ENCODE measurements at regions not wholly inside any gene's neighbourhood (a gene's known extent, or its start where the extent isn't known, plus 50 kb on each side); places are given as distances from the start of the nearest gene placed in this dataset.
A peak's percentile ranks its signal among the peaks of the same experiment; 100 is the strongest.

GRCh38 chr6:43990627-43991619 is 136.3 kb downstream of the MRPL14 start:
- H3K9me2 ChIP-seq (replicated peaks; ENCODE audit: insufficient read depth), result no peaks in the 10 kb centered on the region
- H3K27ac ChIP-seq, result peak overlapping the region; percentile 81
- 44% methylated on average over 17 of the region's 18 CpGs for WGBS (ENCODE audit: low lambda C conversion rate, missing lambda C conversion rate)
- TF ChIP-seq CTCF (IDR thresholded peaks at IDR 0.05; ENCODE audit: poor library complexity) (no peak), EZH2 (IDR thresholded peaks at IDR 0.05; ENCODE audit: borderline replicate concordance) (no peak), EZH2phosphoT487 (IDR thresholded peaks at IDR 0.05; ENCODE audit: low read depth, severe bottlenecking, unreplicated experiment) (no peak)
- H3K4me2 ChIP-seq, result peak overlapping the region; percentile 13
- H3K9me3 ChIP-seq (ENCODE audit: low read depth), result no peaks in the 10 kb centered on the region
- H3K4me3 ChIP-seq, result no peak overlapping the region
- no peaks in the 10 kb centered on the region for H3K36me3 ChIP-seq (replicated peaks; ENCODE audit: insufficient read depth, low read depth)
- no peaks in the 10 kb centered on the region for H3K79me2 ChIP-seq
- H3K27me3 ChIP-seq, result no peaks in the 10 kb centered on the region
- H4K20me1 ChIP-seq (ENCODE audit: insufficient read depth, poor library complexity, severe bottlenecking), result no peaks in the 10 kb centered on the region
- H2AFZ ChIP-seq, result no peak overlapping the region
- peak; percentile 90 for DNase-seq (ENCODE audit: low spot score)
- peaks cover 31% of the 10 kb centered on the region for H3K4me1 ChIP-seq (ENCODE audit: insufficient read depth)

- H3K36me3 ChIP-seq (replicated peaks; ENCODE audit: insufficient read depth, low read depth), result no peaks in the 10 kb centered on the region
- no peak overlapping the region for H2AFZ ChIP-seq
- no peaks in the 10 kb centered on the region for H4K20me1 ChIP-seq (ENCODE audit: insufficient read depth, poor library complexity, severe bottlenecking)
- peak; percentile 40 for DNase-seq (ENCODE audit: low spot score)
- peaks cover 31% of the 10 kb centered on the region for H3K4me1 ChIP-seq (ENCODE audit: insufficient read depth)
- 54% methylated on average over 9 of the region's 9 CpGs for WGBS (ENCODE audit: low lambda C conversion rate, missing lambda C conversion rate)
- H3K4me2 ChIP-seq, result peak overlapping the region; percentile 3
- no peaks in the 10 kb centered on the region for H3K79me2 ChIP-seq
- H3K27me3 ChIP-seq, result no peaks in the 10 kb centered on the region
- no peak overlapping the region for H3K4me3 ChIP-seq
- H3K27ac ChIP-seq, result peak overlapping the region; percentile 81
- no peak for TF ChIP-seq EZH2 (IDR thresholded peaks at IDR 0.05; ENCODE audit: borderline replicate concordance)
- H3K9me3 ChIP-seq (ENCODE audit: low read depth), result no peaks in the 10 kb centered on the region
- no peaks in the 10 kb centered on the region for H3K9me2 ChIP-seq (replicated peaks; ENCODE audit: insufficient read depth)
Observed at GRCh38 chr6:43990275-43990626, 137.0 kb downstream of the MRPL14 start.

GRCh38 chr6:43989581-43990146 is 137.6 kb downstream of the MRPL14 start:
- Histone ChIP-seq H3K4me2 (peak overlapping the region; percentile 3), H3K9me3 (ENCODE audit: low read depth) (no peaks in the 10 kb centered on the region), H3K36me3 (replicated peaks; ENCODE audit: insufficient read depth, low read depth) (no peaks in the 10 kb centered on the region), H4K20me1 (ENCODE audit: insufficient read depth, poor library complexity, severe bottlenecking) (no peaks in the 10 kb centered on the region), H3K9me2 (replicated peaks; ENCODE audit: insufficient read depth) (no peaks in the 10 kb centered on the region), H3K4me1 (ENCODE audit: insufficient read depth) (peaks cover 31% of the 10 kb centered on the region), H2AFZ (no peak overlapping the region), H3K27me3 (no peaks in the 10 kb centered on the region), H3K79me2 (no peaks in the 10 kb centered on the region), H3K4me3 (no peak overlapping the region), H3K27ac (peak overlapping the region; percentile 81)
- DNase-seq (ENCODE audit: low spot score), result no peak
- TF ChIP-seq EZH2 (IDR thresholded peaks at IDR 0.05; ENCODE audit: borderline replicate concordance) (no peak), CTCF (IDR thresholded peaks at IDR 0.05; ENCODE audit: poor library complexity) (no peak), EZH2phosphoT487 (IDR thresholded peaks at IDR 0.05; ENCODE audit: low read depth, severe bottlenecking, unreplicated experiment) (no peak)
- 84% methylated on average over 10 of the region's 10 CpGs for WGBS (ENCODE audit: low lambda C conversion rate, missing lambda C conversion rate)

- H3K4me1 ChIP-seq (ENCODE audit: insufficient read depth), result peaks cover 29% of the 10 kb centered on the region
- 97% methylated on average over 3 of the region's 3 CpGs for WGBS (ENCODE audit: low lambda C conversion rate, missing lambda C conversion rate)
Observed at GRCh38 chr6:43988801-43989200, 138.5 kb downstream of the MRPL14 start.

More at GRCh38 chr6:43988801-43989200, 138.5 kb downstream of the MRPL14 start:
- Histone ChIP-seq H3K4me3 (no peak overlapping the region), H3K79me2 (no peaks in the 10 kb centered on the region), H3K36me3 (replicated peaks; ENCODE audit: insufficient read depth, low read depth) (no peaks in the 10 kb centered on the region), H4K20me1 (ENCODE audit: insufficient read depth, poor library complexity, severe bottlenecking) (no peaks in the 10 kb centered on the region), H3K9me3 (ENCODE audit: low read depth) (no peaks in the 10 kb centered on the region), H3K27ac (no peak overlapping the region), H2AFZ (no peak overlapping the region), H3K27me3 (no peaks in the 10 kb centered on the region), H3K4me2 (no peak overlapping the region), H3K9me2 (replicated peaks; ENCODE audit: insufficient read depth) (no peaks in the 10 kb centered on the region)
- no peak for DNase-seq (ENCODE audit: low spot score)
- TF ChIP-seq CTCF (IDR thresholded peaks at IDR 0.05; ENCODE audit: poor library complexity), result no peak
- TF ChIP-seq EZH2phosphoT487 (IDR thresholded peaks at IDR 0.05; ENCODE audit: low read depth, severe bottlenecking, unreplicated experiment), result no peak
- TF ChIP-seq EZH2 (IDR thresholded peaks at IDR 0.05; ENCODE audit: borderline replicate concordance), result no peak

Measured in hepatocyte (in vitro differentiated cells).